Ishikawa (cell line): ENCODE measurements at regions not wholly inside any gene's neighbourhood (a gene's known extent, or its start where the extent isn't known, plus 50 kb on each side); places are given as distances from the start of the nearest gene placed in this dataset.

ENCODE experiments used
- CEBPB ChIP-seq: IDR thresholded peaks from 2 replicates; pipeline ENCODE4 v1.6.1; 2012
- CREB1 ChIP-seq: IDR thresholded peaks from 2 replicates; pipeline ENCODE4 v1.6.1; 2012; ENCODE audit warnings: low read depth
- EGR1 ChIP-seq: IDR thresholded peaks from 2 replicates; pipeline ENCODE4 v1.6.1; 2012
- EP300 ChIP-seq: IDR thresholded peaks from 2 replicates; pipeline ENCODE4 v1.6.1; 2012; ENCODE audit warnings: borderline replicate concordance
- FOXM1 ChIP-seq: IDR thresholded peaks from 2 replicates; pipeline ENCODE4 v1.6.1; 2012; ENCODE audit warnings: low read depth, borderline replicate concordance
- NFIC ChIP-seq: IDR thresholded peaks from 2 replicates; pipeline ENCODE4 v1.6.1; 2012
- RAD21 ChIP-seq: IDR thresholded peaks from 2 replicates; pipeline ENCODE4 v1.6.1; 2012; ENCODE audit warnings: low read depth
- REST ChIP-seq: IDR thresholded peaks from 2 replicates; pipeline ENCODE4 v1.6.1; 2012; ENCODE audit warnings: low read depth, mild to moderate bottlenecking
- TAF1 ChIP-seq: IDR thresholded peaks from 2 replicates; pipeline ENCODE4 v1.6.1; 2012; ENCODE audit warnings: low read depth, mild to moderate bottlenecking
- TCF12 ChIP-seq: IDR thresholded peaks from 2 replicates; pipeline ENCODE4 v1.6.1; 2012; ENCODE audit warnings: low read depth
- TEAD4 ChIP-seq: IDR thresholded peaks from 2 replicates; pipeline ENCODE4 v1.6.1; 2012
- USF1 ChIP-seq: IDR thresholded peaks from 2 replicates; pipeline ENCODE4 v1.6.1; 2012
- YY1 ChIP-seq: IDR thresholded peaks from 2 replicates; pipeline ENCODE4 v1.6.1; 2012; ENCODE audit warnings: low read depth
- ZBTB7A ChIP-seq: IDR thresholded peaks from 2 replicates; pipeline ENCODE4 v1.6.1; 2012; ENCODE audit warnings: low read depth
- TF ChIP-seq, protein P1 (sequence below): IDR thresholded peaks from 2 replicates; pipeline ENCODE4 v1.6.1; 2012

GRCh38 chr20:39553120-39553519 is 591.0 kb downstream of the DHX35 start:
- no peak for TF ChIP-seq FOXM1
- no peak for TF ChIP-seq TAF1
- no peak for TF ChIP-seq CEBPB
- TF ChIP-seq TCF12, result no peak
- no peak for TF ChIP-seq EP300
- no peak for TF ChIP-seq ZBTB7A
- no peak for TF ChIP-seq CREB1
- TF ChIP-seq, protein P1, sequence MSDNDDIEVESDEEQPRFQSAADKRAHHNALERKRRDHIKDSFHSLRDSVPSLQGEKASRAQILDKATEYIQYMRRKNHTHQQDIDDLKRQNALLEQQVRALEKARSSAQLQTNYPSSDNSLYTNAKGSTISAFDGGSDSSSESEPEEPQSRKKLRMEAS, result no peak
- TF ChIP-seq EGR1, result no peak
- TF ChIP-seq TEAD4, result no peak
- TF ChIP-seq NFIC, result no peak

DNA sequence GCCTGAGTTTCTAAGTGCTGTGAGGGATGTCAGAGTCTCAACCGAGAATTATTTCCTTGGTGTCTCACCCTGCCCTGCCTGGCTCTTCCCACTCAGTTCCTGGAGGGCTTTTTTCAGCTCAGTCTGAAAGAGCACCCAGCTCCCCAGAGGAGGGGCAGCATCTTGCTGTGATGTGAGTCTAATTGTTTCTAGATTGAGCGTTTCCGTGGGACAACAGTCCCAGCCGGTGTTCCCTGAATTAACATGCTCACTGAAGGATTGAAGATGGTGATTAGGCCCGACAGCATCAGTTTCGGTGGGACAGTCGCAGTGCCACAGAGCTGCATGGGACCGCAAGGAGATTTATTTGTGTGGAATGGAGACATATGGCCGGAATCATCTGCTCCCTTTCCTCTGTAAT is 587.6 kb downstream of the DHX35 start:
- TF ChIP-seq EP300 (no peak), REST (no peak), TCF12 (no peak), RAD21 (no peak), EGR1 (no peak), TEAD4 (no peak), CEBPB (no peak), USF1 (no peak), NFIC (no peak), YY1 (no peak)

GRCh38 chr20:39547546-39548408 is 585.6 kb downstream of the DHX35 start:
- no peak for TF ChIP-seq REST
- TF ChIP-seq, protein P1, result no peak
- no peak for TF ChIP-seq CEBPB
- TF ChIP-seq RAD21, result no peak
- no peak for TF ChIP-seq TAF1
- no peak for TF ChIP-seq CREB1
- no peak for TF ChIP-seq USF1
- TF ChIP-seq NFIC, result no peak
- TF ChIP-seq EGR1, result no peak
- no peak for TF ChIP-seq TEAD4
- TF ChIP-seq ZBTB7A, result no peak
- TF ChIP-seq EP300, result no peak
- TF ChIP-seq YY1, result no peak
- TF ChIP-seq TCF12, result no peak
- TF ChIP-seq FOXM1, result no peak

- TF ChIP-seq TAF1, result no peak
- TF ChIP-seq FOXM1, result no peak
- no peak for TF ChIP-seq EP300
- TF ChIP-seq YY1, result no peak
- no peak for TF ChIP-seq TCF12
- TF ChIP-seq TEAD4, result no peak
- no peak for TF ChIP-seq CREB1
- no peak for TF ChIP-seq CEBPB
- no peak for TF ChIP-seq USF1
- no peak for TF ChIP-seq EGR1
- no peak for TF ChIP-seq NFIC
- TF ChIP-seq, protein P1, result no peak
- TF ChIP-seq REST, result no peak
- no peak for TF ChIP-seq ZBTB7A
- TF ChIP-seq RAD21, result no peak
Observed at GRCh38 chr20:39541136-39541803, 579.1 kb downstream of the DHX35 start.
